ENCODE measurements at regions not wholly inside any gene's neighbourhood (a gene's known extent, or its start where the extent isn't known, plus 50 kb on each side); places are given as distances from the start of the nearest gene placed in this dataset.

GRCh38 chr2:128439791-128440665 lies 121.4 kb upstream of the HS6ST1 start:
- DNase-seq = no peak

GRCh38 chr2:128440666-128441340 lies 122.1 kb upstream of the HS6ST1 start:
- DNase-seq = no peak

- no peak for DNase-seq
Measured at GRCh38 chr2:128441341-128442052, 122.8 kb upstream of the HS6ST1 start.

GRCh38 chr2:128442053-128442751 lies 123.5 kb upstream of the HS6ST1 start:
- DNase-seq = no peak

DNA sequence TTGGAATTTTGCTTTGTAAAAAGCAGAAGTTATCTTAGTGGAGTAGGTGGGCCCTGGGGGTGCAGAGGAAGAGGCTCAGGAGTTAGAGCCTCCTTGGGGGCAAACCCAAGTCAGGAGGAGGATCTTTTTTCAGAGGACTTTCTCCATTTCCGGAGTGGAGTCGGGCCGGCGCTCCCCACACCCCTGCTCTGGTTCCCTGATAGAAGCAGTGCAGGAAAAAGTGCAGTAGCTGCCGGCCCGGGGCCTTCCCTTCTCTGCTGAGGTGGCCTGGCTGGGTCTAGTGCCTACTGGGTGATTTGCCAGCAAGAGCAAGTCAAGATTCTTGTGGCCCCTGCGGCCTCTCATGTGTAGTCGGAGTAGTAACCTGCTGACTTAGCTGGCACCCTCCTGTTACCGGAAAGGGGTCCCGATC lies 124.2 kb upstream of the HS6ST1 start:
- DNase-seq = no peak

GRCh38 chr2:128444121-128444771 lies 125.6 kb upstream of the HS6ST1 start:
- DNase-seq = peak; percentile 87

DNA sequence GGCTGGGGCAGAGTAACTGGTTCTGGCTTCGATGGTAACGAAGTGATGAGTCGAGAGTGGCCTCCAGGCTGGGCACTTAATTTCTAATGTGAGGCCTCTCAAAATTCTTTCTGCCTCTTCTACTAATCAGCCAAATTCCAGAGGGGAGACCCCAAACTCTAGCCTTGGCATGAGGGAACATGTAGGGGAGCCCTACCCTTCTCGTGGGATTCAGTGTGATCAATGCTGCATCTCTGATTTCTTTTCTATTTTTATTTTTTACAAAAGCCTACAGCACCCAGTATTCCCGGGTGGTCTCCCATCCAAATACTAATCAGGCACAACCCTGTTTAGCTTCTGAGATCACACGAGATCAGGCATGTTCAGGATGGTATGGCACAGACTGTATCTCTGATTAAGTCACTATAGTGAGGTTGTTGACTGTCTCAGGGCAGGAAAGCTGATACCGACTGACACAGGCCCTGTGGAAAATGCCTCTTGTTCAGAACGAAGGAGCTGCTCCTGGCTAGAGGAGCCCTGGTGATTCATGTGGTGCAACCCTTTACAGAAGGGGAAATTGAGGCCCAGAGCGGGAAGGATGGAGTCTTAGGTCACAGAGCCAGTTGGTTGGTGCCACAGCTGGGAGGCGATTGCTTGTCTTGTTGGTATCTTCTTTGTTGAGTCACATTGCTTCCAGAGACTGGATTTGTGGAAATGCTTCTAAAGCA lies 126.3 kb upstream of the HS6ST1 start:
- DNase-seq = peak; percentile 87

GRCh38 chr2:128445523-128445900 lies 126.8 kb upstream of the HS6ST1 start:
- DNase-seq = no peak

GRCh38 chr2:128446049-128446873 lies 127.6 kb upstream of the HS6ST1 start:
- DNase-seq = no peak

- no peak for DNase-seq
Measured at GRCh38 chr2:128446874-128447537, 128.3 kb upstream of the HS6ST1 start.

GRCh38 chr2:128447538-128447995 lies 128.9 kb upstream of the HS6ST1 start:
- no peak for DNase-seq

GRCh38 chr2:128448331-128449225 lies 129.9 kb upstream of the HS6ST1 start:
- no peak for DNase-seq

DNA sequence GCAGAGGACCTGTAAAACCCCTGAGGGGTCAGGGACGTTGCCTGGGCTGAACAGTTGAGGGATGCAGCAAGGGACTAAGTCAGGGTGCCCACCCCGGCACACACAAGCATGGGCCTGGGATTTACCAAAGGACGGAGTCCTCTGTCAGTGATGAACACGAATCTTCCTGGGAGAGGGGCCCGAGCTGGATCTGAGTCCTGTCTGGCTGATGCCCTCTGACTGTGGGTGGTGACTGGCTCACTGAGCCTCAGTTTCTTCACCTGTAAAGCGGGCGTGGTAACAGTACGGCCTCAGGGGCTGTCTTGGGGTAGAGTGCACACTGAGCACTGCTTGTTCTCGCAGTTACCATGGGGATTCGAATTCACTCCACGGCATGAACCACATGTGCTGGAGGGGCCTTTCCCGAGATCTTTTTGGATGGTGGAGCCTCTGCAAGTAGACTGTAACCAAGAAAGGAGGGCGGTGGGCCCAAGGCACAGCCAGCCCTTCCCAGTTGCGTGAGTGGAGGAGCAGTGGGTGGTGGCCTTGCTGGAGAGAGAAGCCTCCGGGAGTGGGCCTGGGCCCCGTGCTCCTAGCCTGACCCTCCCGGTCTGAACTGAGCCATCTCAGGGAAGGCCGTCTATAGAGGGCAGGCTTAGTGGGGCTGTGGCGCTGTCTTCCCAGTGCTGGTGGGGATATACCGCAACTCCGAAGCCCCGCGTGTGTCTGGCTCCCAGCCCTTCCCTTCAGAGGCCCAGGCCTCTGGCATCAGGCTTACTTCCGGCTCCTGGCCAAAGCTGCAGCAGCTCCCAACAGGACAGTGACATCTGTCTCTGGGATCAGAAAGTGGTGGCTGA lies 130.8 kb upstream of the HS6ST1 start:
- DNase-seq = no peak

DNA sequence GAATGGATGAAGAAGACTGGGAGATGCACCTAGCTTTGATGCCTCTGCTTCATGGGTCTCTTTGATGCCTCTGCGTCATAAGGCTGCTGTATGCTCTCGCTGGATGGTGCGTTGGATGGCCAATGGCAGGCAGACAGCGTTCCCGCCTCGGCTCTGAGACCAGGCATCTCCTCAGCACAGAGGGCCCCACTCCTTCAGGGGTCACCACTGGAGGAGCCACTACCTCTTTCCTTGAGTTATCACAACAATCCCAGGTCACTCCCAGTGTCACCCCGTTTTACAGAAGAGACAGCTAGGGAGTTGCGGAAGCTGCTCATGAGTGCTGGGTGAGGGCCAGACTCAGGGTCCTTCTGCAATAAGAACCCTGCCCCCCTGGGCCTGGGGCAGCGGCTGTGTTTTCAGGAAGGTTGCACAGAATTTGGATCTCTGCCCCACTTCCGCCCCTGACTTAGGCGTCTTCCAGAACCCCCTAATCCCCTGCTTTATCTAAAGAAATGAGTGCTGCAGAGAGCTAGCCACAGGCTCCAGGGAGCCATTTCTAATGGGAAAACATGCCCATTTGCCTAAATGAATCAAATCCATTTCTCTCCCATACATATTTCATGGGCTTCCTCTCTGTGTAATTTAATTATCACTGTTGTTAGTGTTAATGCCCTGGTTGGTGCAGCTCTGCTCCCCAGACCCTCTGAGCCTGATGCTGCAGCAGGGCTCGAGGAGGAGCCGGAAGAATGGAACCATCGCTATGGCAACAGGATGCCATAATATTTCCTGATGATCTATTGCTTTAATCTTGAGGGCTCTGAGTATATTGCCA lies 131.8 kb upstream of the HS6ST1 start:
- DNase-seq = no peak

DNA sequence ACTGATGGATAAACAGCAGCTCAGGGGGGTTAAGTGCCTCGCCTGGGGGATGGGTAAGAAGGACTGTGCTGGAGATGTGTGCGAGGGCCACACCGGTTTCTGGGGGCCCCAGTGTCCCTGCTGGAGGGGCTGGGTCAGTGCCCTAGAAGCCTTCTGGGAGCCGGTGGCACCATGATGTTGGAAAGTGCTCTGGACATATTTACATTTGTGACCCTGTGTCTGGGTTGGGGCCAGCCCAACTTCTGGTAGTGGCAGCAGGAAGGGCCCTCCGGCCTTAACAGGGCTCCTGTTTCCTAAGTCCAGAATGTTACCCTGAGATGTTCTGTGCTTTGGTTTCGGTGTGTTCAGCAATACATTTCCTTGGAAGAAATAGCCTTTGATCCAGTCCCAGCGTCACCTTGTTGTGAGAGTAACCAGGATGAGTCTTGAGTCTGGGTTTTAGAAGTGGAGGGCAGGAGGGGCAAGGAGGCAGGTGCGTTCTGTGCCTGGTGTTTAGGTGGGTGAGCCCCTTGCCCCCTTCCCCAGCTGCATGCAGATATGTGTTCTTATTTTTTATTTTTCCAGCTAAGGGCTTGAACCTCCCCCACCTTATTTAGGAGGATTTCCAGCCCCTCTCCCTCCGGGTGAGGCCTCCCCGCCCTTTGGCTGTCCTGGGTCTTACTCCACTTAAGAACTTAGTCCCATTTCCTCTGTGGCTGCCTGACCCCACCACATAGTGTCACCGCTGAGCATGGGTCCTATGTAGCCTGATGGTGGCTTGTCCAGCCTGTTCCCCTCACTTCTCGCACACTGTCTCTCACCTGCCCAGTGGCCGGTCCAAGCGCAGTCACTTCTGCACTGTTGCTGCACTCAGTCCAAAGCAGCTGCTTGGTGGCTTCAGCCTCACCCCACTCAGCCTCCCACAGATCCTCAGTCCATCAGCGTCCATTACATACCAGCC lies 132.7 kb upstream of the HS6ST1 start:
- no peak for DNase-seq

- DNase-seq = no peak
Measured at GRCh38 chr2:128452024-128452411, 133.3 kb upstream of the HS6ST1 start.

Measured in NCI-H2171 treated with DMSO at 0.1 percent for 48 hours (cell line).